HepG2 (cell line): ENCODE measurements at regions not wholly inside any gene's neighbourhood (a gene's known extent, or its start where the extent isn't known, plus 50 kb on each side); places are given as distances from the start of the nearest gene placed in this dataset.

Experiments
- HIC2 ChIP-seq: sonication (generic); formaldehyde crosslinking; IDR thresholded peaks from 2 replicates; pipeline ENCODE4 v1.9.0; 2022; ENCODE audit warnings: low read depth, missing genetic modification reagents
- HMGXB4 ChIP-seq, 2 experiments: sonication (generic) in 1 of 2; formaldehyde crosslinking in 1 of 2; IDR thresholded peaks; 2 replicates each; pipeline versions ENCODE4 v1.4.0 to v1.6.1; 2018 to 2020; ENCODE audit warnings: missing genetic modification reagents in 2 of 2, borderline replicate concordance in 1 of 2, low read depth in 1 of 2, mild to moderate bottlenecking in 1 of 2, missing biosample characterization in 1 of 2
- PCBP2 ChIP-seq: fragments of 200-400 bp; formaldehyde crosslinking; optimal IDR thresholded peaks from 2 replicates; pipeline ENCODE3; 2018; ENCODE audit warnings: low read length, low read depth; ENCODE audit not compliant: poor library complexity, severe bottlenecking
- POLR2AphosphoS5 ChIP-seq: IDR thresholded peaks from 2 replicates; pipeline ENCODE4 v1.6.1; 2012; ENCODE audit warnings: low read depth, low read length
- RERE ChIP-seq: IDR thresholded peaks from 2 replicates; pipeline ENCODE4 v1.6.1; 2016; ENCODE audit warnings: low read depth, missing genetic modification reagents, missing compliant biosample characterization
- ZNF746 ChIP-seq: sonication (generic); formaldehyde crosslinking; IDR thresholded peaks from 2 replicates; pipeline ENCODE4 v1.8.0; 2022; ENCODE audit warnings: mild to moderate bottlenecking, missing genetic modification reagents
- ZZZ3 ChIP-seq: sonication (generic); formaldehyde crosslinking; IDR thresholded peaks from 2 replicates; pipeline ENCODE4 v1.4.0; 2020; ENCODE audit warnings: missing genetic modification reagents, mild to moderate bottlenecking, borderline replicate concordance

GRCh38 chr21:16650714-16651366 lies 862.0 kb upstream of the CXADR start:
- TF ChIP-seq ZZZ3 (CRISPR knock-in tag), result no peak
- no peak for TF ChIP-seq HMGXB4 (CRISPR knock-in tag; IDR thresholded peaks at IDR 0.05; ENCODE audit: borderline replicate concordance in 1 of 2, low read depth in 1 of 2)
- TF ChIP-seq HIC2 (CRISPR knock-in tag), result no peak
- TF ChIP-seq PCBP2, result no peak
- no peak for TF ChIP-seq RERE (CRISPR knock-in tag)
- TF ChIP-seq POLR2AphosphoS5, result no peak
- TF ChIP-seq ZNF746 (CRISPR knock-in tag), result no peak
